ENCODE measurements at regions not wholly inside any gene's neighbourhood (a gene's known extent, or its start where the extent isn't known, plus 50 kb on each side); places are given as distances from the start of the nearest gene placed in this dataset.
A peak's percentile ranks its signal among the peaks of the same experiment; 100 is the strongest.

GRCh38 chr5:58334035-58334434 is 125.9 kb downstream of the PLK2 start:
- Histone ChIP-seq H3K9me3 (no peaks in the 10 kb centered on the region), H3K27ac (no peak overlapping the region), H3K36me3 (replicated peaks in 1 of 2; ENCODE audit: insufficient read depth in 1 of 2, low read depth in 2 of 2) (no peaks in the 10 kb centered on the region), H3K4me3 (no peak overlapping the region), H3K4me1 (no peaks in the 10 kb centered on the region), H3K27me3 (no peaks in the 10 kb centered on the region)
- intact Hi-C loops (cut with DNase I) = no loop called here
- ATAC-seq = no peak
- no peak for DNase-seq
- TF ChIP-seq CTCF (IDR thresholded peaks at IDR 0.05) (no peak), POLR2A (IDR thresholded peaks at IDR 0.05) (no peak)

GRCh38 chr5:58330781-58331180 is 129.1 kb downstream of the PLK2 start:
- DNase-seq (no peak), ATAC-seq (peak; percentile 27)
- 58 to 64% methylated on average over 2 of the region's 2 CpGs for WGBS, 2 donors
- Histone ChIP-seq H3K27me3 (no peaks in the 10 kb centered on the region), H3K4me3 (no peak overlapping the region), H3K36me3 (replicated peaks in 1 of 2; ENCODE audit: insufficient read depth in 1 of 2, low read depth in 2 of 2) (no peaks in the 10 kb centered on the region), H3K9me3 (no peaks in the 10 kb centered on the region), H3K27ac (no peak overlapping the region), H3K4me1 (no peaks in the 10 kb centered on the region)
- intact Hi-C loops (cut with DNase I) = no loop called here
- no peak for TF ChIP-seq CTCF (IDR thresholded peaks at IDR 0.05)
- TF ChIP-seq POLR2A (IDR thresholded peaks at IDR 0.05) = no peak

- Histone ChIP-seq H3K4me1 (no peaks in the 10 kb centered on the region), H3K27me3 (no peaks in the 10 kb centered on the region), H3K9me3 (no peaks in the 10 kb centered on the region), H3K36me3 (replicated peaks in 1 of 2; ENCODE audit: insufficient read depth in 1 of 2, low read depth in 2 of 2) (no peaks in the 10 kb centered on the region), H3K27ac (no peak overlapping the region), H3K4me3 (no peak overlapping the region)
- TF ChIP-seq CTCF (IDR thresholded peaks at IDR 0.05) (no peak), POLR2A (IDR thresholded peaks at IDR 0.05) (no peak)
- ATAC-seq (no peak), DNase-seq (no peak)
- intact Hi-C loops (cut with DNase I) = no loop called here
- WGBS, 2 donors = 85 to 97% methylated on average over 1 of the region's 1 CpG
These were observed 132.6 kb downstream of the PLK2 start for GRCh38 chr5:58327289-58327688.

GRCh38 chr5:58326022-58326421 is 133.9 kb downstream of the PLK2 start:
- no peak for ATAC-seq
- intact Hi-C loops (cut with DNase I) = no loop called here

More at GRCh38 chr5:58326022-58326421, 133.9 kb downstream of the PLK2 start:
- TF ChIP-seq CTCF (IDR thresholded peaks at IDR 0.05) (no peak), POLR2A (IDR thresholded peaks at IDR 0.05) (no peak)
- DNase-seq = no peak
- no peaks in the 10 kb centered on the region for H3K9me3 ChIP-seq
- H3K4me3 ChIP-seq = no peak overlapping the region
- H3K27me3 ChIP-seq = no peaks in the 10 kb centered on the region
- H3K36me3 ChIP-seq (replicated peaks in 1 of 2; ENCODE audit: insufficient read depth in 1 of 2, low read depth in 2 of 2) = no peaks in the 10 kb centered on the region
- H3K4me1 ChIP-seq = no peaks in the 10 kb centered on the region
- H3K27ac ChIP-seq = no peak overlapping the region
- WGBS, 2 donors = 61 to 81% methylated on average over 1 of the region's 1 CpG
